Mammary epithelial cell (primary cell): ENCODE measurements at regions not wholly inside any gene's neighbourhood (a gene's known extent, or its start where the extent isn't known, plus 50 kb on each side); places are given as distances from the start of the nearest gene placed in this dataset.

Experiments
- CTCF ChIP-seq, 2 donors: IDR thresholded peaks in 1 of 2; conservative IDR thresholded peaks in 1 of 2; 2 replicates each; pipeline ENCODE4 v1.5.1; 2011 to 2012; ENCODE audit warnings: inconsistent platforms in 2 of 2, low read length in 2 of 2, mild to moderate bottlenecking in 2 of 2, control low read depth in 1 of 2, low read depth in 1 of 2; ENCODE audit not compliant: insufficient read depth in 1 of 2; ENCODE audit errors: extremely low read depth in 1 of 2
- EZH2 ChIP-seq: IDR thresholded peaks from 2 replicates; pipeline ENCODE4 v1.6.1; 2012; ENCODE audit warnings: low read length, inconsistent platforms, borderline replicate concordance

GRCh38 chr2:131419441-131419840 lies 55.5 kb upstream of the RAB6D start:
- TF ChIP-seq CTCF (conservative IDR thresholded peaks at IDR 0.05 in 1 of 2, IDR thresholded peaks at IDR 0.05 in 1 of 2; ENCODE audit: extremely low read depth in 1 of 2, insufficient read depth in 1 of 2, low read depth in 1 of 2, low read length in 2 of 2) (no peak), EZH2 (no peak)
